Loucy (cell line): ENCODE measurements at regions not wholly inside any gene's neighbourhood (a gene's known extent, or its start where the extent isn't known, plus 50 kb on each side); places are given as distances from the start of the nearest gene placed in this dataset.

ENCODE experiments used
- H2AFZ ChIP-seq: fragments of 200-600 bp; sonication (generic); 2 replicates; pipeline ENCODE4 v1.6.0; 2016; ENCODE audit warnings: antibody characterized with exemption, mild to moderate bottlenecking, low read length, moderate library complexity
- H3F3A ChIP-seq: fragments of 200-600 bp; 2 replicates; pipeline ENCODE4 v1.6.0; 2016; ENCODE audit warnings: antibody characterized with exemption, low read depth, mild to moderate bottlenecking
- H3K27me3 ChIP-seq: fragments of 200-600 bp; sonication (generic); 2 replicates; pipeline ENCODE4 v1.6.1; 2014; ENCODE audit warnings: low read length, mild to moderate bottlenecking; ENCODE audit not compliant: insufficient read depth, poor library complexity, severe bottlenecking
- H3K36me3 ChIP-seq: fragments of 200-600 bp; sonication (generic); 2 replicates; pipeline ENCODE4 v1.6.1; 2016; ENCODE audit warnings: low read length; ENCODE audit not compliant: insufficient read depth
- H3K4me1 ChIP-seq: fragments of 200-600 bp; sonication (generic); 2 replicates; pipeline ENCODE4 v1.5.1; 2014; ENCODE audit warnings: low read length, mild to moderate bottlenecking; ENCODE audit not compliant: insufficient read depth, poor library complexity, severe bottlenecking
- H3K4me2 ChIP-seq: fragments of 200-600 bp; sonication (generic); 2 replicates; pipeline ENCODE4 v1.6.0; 2014; ENCODE audit warnings: antibody characterized with exemption, low read length, low read depth, mild to moderate bottlenecking; ENCODE audit not compliant: poor library complexity, severe bottlenecking
- H3K4me3 ChIP-seq: fragments of 200-600 bp; sonication (generic); 2 replicates; pipeline ENCODE4 v1.5.1; 2014; ENCODE audit warnings: low read length, mild to moderate bottlenecking, mixed read lengths; ENCODE audit not compliant: poor library complexity, severe bottlenecking
- H3K79me2 ChIP-seq: fragments of 200-600 bp; sonication (generic); 2 replicates; pipeline ENCODE4 v1.6.1; 2014; ENCODE audit warnings: low read length; ENCODE audit not compliant: insufficient read depth
- H3K9ac ChIP-seq: fragments of 200-600 bp; sonication (generic); 2 replicates; pipeline ENCODE4 v1.6.0; 2014; ENCODE audit warnings: mild to moderate bottlenecking, low read depth, low read length, moderate library complexity; ENCODE audit not compliant: poor library complexity, severe bottlenecking
- H3K9me2 ChIP-seq: fragments of 200-600 bp; sonication (generic); replicated peaks from 2 replicates; pipeline ENCODE4 v1.6.1; 2016; ENCODE audit warnings: low read depth, low read length, mixed read lengths
- H3K9me3 ChIP-seq: fragments of 200-600 bp; sonication (generic); 2 replicates; pipeline ENCODE4 v1.6.1; 2014; ENCODE audit warnings: mild to moderate bottlenecking, antibody characterized with exemption, low read length, low read depth; ENCODE audit not compliant: insufficient read depth
- H4K20me1 ChIP-seq: fragments of 200-600 bp; sonication (generic); 2 replicates; pipeline ENCODE4 v1.6.0; 2014; ENCODE audit warnings: antibody characterized with exemption, low read length, mild to moderate bottlenecking; ENCODE audit not compliant: insufficient read depth, poor library complexity, severe bottlenecking
- EZH2phosphoT487 ChIP-seq: fragments of 200-600 bp; IDR thresholded peaks from 2 replicates; pipeline ENCODE4 v1.6.1; 2018; ENCODE audit warnings: antibody characterized with exemption, mild to moderate bottlenecking, moderate library complexity, borderline replicate concordance
- TF ChIP-seq, protein P1 (sequence below): fragments of 200-600 bp; sonication (generic); conservative IDR thresholded peaks from 2 replicates; pipeline ENCODE4 v1.5.1; 2014; ENCODE audit warnings: mild to moderate bottlenecking, antibody characterized with exemption, low read length

DNA sequence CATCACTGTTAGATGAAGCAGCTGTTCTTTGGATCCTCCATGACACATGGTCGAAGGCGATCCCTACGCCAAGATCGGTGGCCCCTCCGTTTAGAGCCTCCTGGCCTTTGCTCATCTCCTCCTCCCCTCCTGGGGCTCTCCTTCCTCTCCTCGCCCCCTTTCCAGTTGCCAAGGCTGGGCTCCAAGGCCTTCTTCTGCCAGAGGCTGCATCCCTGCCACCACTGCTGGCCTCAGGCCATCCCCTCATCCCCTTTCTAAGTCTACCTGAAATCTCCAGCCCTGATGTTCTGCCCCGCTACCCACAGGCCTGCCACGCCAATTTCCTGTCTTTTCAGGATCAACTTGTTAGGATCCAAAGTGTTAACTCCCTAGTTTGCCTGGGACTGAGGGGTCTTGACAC is 265.1 kb upstream of the ZMIZ1 start:
- no peaks in the 10 kb centered on the region for H3K79me2 ChIP-seq
- H3K36me3 ChIP-seq, result no peaks in the 10 kb centered on the region
- no peaks in the 10 kb centered on the region for H3K4me1 ChIP-seq
- H3K4me2 ChIP-seq, result no peak overlapping the region
- TF ChIP-seq EZH2phosphoT487, result no peak
- TF ChIP-seq, protein P1, sequence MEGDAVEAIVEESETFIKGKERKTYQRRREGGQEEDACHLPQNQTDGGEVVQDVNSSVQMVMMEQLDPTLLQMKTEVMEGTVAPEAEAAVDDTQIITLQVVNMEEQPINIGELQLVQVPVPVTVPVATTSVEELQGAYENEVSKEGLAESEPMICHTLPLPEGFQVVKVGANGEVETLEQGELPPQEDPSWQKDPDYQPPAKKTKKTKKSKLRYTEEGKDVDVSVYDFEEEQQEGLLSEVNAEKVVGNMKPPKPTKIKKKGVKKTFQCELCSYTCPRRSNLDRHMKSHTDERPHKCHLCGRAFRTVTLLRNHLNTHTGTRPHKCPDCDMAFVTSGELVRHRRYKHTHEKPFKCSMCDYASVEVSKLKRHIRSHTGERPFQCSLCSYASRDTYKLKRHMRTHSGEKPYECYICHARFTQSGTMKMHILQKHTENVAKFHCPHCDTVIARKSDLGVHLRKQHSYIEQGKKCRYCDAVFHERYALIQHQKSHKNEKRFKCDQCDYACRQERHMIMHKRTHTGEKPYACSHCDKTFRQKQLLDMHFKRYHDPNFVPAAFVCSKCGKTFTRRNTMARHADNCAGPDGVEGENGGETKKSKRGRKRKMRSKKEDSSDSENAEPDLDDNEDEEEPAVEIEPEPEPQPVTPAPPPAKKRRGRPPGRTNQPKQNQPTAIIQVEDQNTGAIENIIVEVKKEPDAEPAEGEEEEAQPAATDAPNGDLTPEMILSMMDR, result no peak
- no peak overlapping the region for H3K4me3 ChIP-seq
- no peaks in the 10 kb centered on the region for H3K9me3 ChIP-seq
- no peaks in the 10 kb centered on the region for H3K9me2 ChIP-seq
- no peaks in the 10 kb centered on the region for H3F3A ChIP-seq
- H2AFZ ChIP-seq, result no peak overlapping the region
- no peaks in the 10 kb centered on the region for H3K27me3 ChIP-seq
- H3K9ac ChIP-seq, result no peak overlapping the region
- no peaks in the 10 kb centered on the region for H4K20me1 ChIP-seq

- no peaks in the 10 kb centered on the region for H3K79me2 ChIP-seq
- no peaks in the 10 kb centered on the region for H4K20me1 ChIP-seq
- H3K9me2 ChIP-seq, result no peaks in the 10 kb centered on the region
- no peak overlapping the region for H2AFZ ChIP-seq
- H3K9ac ChIP-seq, result no peak overlapping the region
- H3K4me3 ChIP-seq, result no peak overlapping the region
- H3K4me2 ChIP-seq, result no peak overlapping the region
- H3K4me1 ChIP-seq, result no peaks in the 10 kb centered on the region
- no peaks in the 10 kb centered on the region for H3F3A ChIP-seq
- no peaks in the 10 kb centered on the region for H3K36me3 ChIP-seq
- H3K9me3 ChIP-seq, result no peaks in the 10 kb centered on the region
- TF ChIP-seq, protein P1, result no peak
- TF ChIP-seq EZH2phosphoT487, result no peak
- H3K27me3 ChIP-seq, result no peaks in the 10 kb centered on the region
These were observed 264.2 kb upstream of the ZMIZ1 start for GRCh38 chr10:78804411-78805032.

DNA sequence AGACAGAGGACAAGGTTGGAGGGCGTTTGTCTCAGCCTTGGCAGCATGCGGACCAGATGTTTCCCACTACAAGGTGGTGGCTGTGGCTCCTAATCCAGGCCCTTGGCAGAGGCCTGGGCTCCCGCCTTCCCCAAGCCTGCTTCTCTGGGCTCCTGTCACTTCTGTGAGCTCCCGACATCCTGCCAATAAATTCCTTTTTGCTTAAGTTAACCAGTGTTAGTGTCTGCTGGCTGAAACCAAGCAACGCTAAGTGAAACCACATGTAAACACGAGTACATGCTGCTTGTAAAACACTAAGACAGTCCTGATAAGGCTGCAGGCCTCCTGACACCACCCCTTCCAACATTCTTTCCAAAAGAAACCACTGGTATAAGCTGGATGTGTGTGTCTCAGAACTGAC is 263.6 kb upstream of the ZMIZ1 start:
- no peak for TF ChIP-seq EZH2phosphoT487
- TF ChIP-seq, protein P1, result no peak
- Histone ChIP-seq H3K79me2 (no peaks in the 10 kb centered on the region), H3K4me1 (no peaks in the 10 kb centered on the region), H2AFZ (no peak overlapping the region), H3K36me3 (no peaks in the 10 kb centered on the region), H3F3A (no peaks in the 10 kb centered on the region), H3K9me2 (no peaks in the 10 kb centered on the region), H3K9me3 (no peaks in the 10 kb centered on the region), H3K9ac (no peak overlapping the region), H3K27me3 (no peaks in the 10 kb centered on the region), H3K4me3 (no peak overlapping the region), H3K4me2 (no peak overlapping the region), H4K20me1 (no peaks in the 10 kb centered on the region)
